ENCODE measurements at regions not wholly inside any gene's neighbourhood (a gene's known extent, or its start where the extent isn't known, plus 50 kb on each side); places are given as distances from the start of the nearest gene placed in this dataset.

- TF ChIP-seq, protein P1, sequence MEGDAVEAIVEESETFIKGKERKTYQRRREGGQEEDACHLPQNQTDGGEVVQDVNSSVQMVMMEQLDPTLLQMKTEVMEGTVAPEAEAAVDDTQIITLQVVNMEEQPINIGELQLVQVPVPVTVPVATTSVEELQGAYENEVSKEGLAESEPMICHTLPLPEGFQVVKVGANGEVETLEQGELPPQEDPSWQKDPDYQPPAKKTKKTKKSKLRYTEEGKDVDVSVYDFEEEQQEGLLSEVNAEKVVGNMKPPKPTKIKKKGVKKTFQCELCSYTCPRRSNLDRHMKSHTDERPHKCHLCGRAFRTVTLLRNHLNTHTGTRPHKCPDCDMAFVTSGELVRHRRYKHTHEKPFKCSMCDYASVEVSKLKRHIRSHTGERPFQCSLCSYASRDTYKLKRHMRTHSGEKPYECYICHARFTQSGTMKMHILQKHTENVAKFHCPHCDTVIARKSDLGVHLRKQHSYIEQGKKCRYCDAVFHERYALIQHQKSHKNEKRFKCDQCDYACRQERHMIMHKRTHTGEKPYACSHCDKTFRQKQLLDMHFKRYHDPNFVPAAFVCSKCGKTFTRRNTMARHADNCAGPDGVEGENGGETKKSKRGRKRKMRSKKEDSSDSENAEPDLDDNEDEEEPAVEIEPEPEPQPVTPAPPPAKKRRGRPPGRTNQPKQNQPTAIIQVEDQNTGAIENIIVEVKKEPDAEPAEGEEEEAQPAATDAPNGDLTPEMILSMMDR (IDR thresholded peaks at IDR 0.05): no peak
- TF ChIP-seq POLR2A (IDR thresholded peaks at IDR 0.05): no peak
These were observed 143.6 kb upstream of the IRX5 start for GRCh38 chr16:54787045-54787444.
